CD4-positive, alpha-beta T cell (primary cell): ENCODE measurements at regions not wholly inside any gene's neighbourhood (a gene's known extent, or its start where the extent isn't known, plus 50 kb on each side); places are given as distances from the start of the nearest gene placed in this dataset.

Experiments used
- ATAC-seq: fragments of 200-7000 bp; cut with Tn5 transposase; one replicate; pipeline ENCODE4 v1.10.0; 2022; ENCODE audit warnings: mild to moderate bottlenecking; ENCODE audit not compliant: poor library complexity
- CTCF ChIA-PET: fragments of 350-600 bp; sonication (Branson Sonifier 250); formaldehyde crosslinking; loops from one replicate; lab custom pipeline; 2021; ENCODE audit warnings: antibody characterized with exemption, inconsistent platforms; lab: Charles Lee
- POLR2A ChIA-PET: fragments of 350-600 bp; sonication (Branson Sonifier 250); formaldehyde crosslinking; loops from one replicate; lab custom pipeline; 2021; ENCODE audit warnings: antibody characterized with exemption, inconsistent platforms; lab: Charles Lee
- DNase-seq, 14 experiments: peaks; one replicate each; pipeline ENCODE4 v3.0.0-alpha.2; 2013 to 2020; ENCODE audit warnings: mixed read lengths in 2 of 14
- H3K27ac ChIP-seq, 2 donors: one replicate each; pipeline versions ENCODE4 v1.5.1 to v1.7.0; 2013; ENCODE audit warnings: low read length in 2 of 2, low read depth in 1 of 2, mild to moderate bottlenecking in 1 of 2
- H3K27me3 ChIP-seq, 2 experiments: 1 replicate in 1 of 2; 2 replicates in 1 of 2; pipeline versions ENCODE4 v1.6.1 to v1.7.0; 2013; ENCODE audit warnings: low read length in 2 of 2, control low read depth in 1 of 2, mild to moderate bottlenecking in 1 of 2, moderate library complexity in 1 of 2; ENCODE audit not compliant: insufficient read depth in 2 of 2, control insufficient read depth in 1 of 2
- H3K36me3 ChIP-seq: one replicate; pipeline ENCODE4 v1.6.1; 2013; ENCODE audit warnings: low read length, control low read depth; ENCODE audit not compliant: insufficient read depth
- H3K4me1 ChIP-seq: one replicate; pipeline ENCODE4 v1.6.1; 2013; ENCODE audit warnings: low read length, control low read depth; ENCODE audit not compliant: insufficient read depth
- H3K4me3 ChIP-seq: one replicate; pipeline ENCODE4 v1.5.1; 2013; ENCODE audit warnings: mild to moderate bottlenecking, low read length, moderate library complexity
- H3K9me3 ChIP-seq, 2 experiments: 1 replicate in 1 of 2; 2 replicates in 1 of 2; pipeline versions ENCODE4 v1.6.1 to v1.7.0; 2013; ENCODE audit warnings: low read length in 2 of 2, mild to moderate bottlenecking in 2 of 2, control low read depth in 1 of 2, moderate library complexity in 1 of 2; ENCODE audit not compliant: control insufficient read depth in 1 of 2, insufficient read depth in 1 of 2
- H3K27ac Mint-ChIP-seq: one replicate; pipeline ENCODE4 v1.8.0; 2020; ENCODE audit warnings: mixed read lengths
- H3K27me3 Mint-ChIP-seq: one replicate; pipeline ENCODE4 v1.8.0; 2021; ENCODE audit warnings: mixed read lengths
- H3K36me3 Mint-ChIP-seq: one replicate; pipeline ENCODE4 v1.8.0; 2021; ENCODE audit warnings: low read depth, mixed read lengths
- H3K4me1 Mint-ChIP-seq: one replicate; pipeline ENCODE4 v1.8.0; 2021; ENCODE audit warnings: low read depth, mixed read lengths
- H3K4me3 Mint-ChIP-seq: one replicate; pipeline ENCODE4 v1.8.0; 2020; ENCODE audit warnings: mild to moderate bottlenecking, mixed read lengths
- H3K9me3 Mint-ChIP-seq: one replicate; pipeline ENCODE4 v1.8.0; 2020; ENCODE audit warnings: mixed read lengths
- CTCF ChIP-seq: fragments of 200-600 bp; IDR thresholded peaks from one replicate; pipeline ENCODE4 v1.8.0; 2022; ENCODE audit warnings: antibody characterized with exemption, mild to moderate bottlenecking
- intact Hi-C, 2 experiments: fragments of 100-400 bp; cut with DNase I in 1 of 2; cut with micrococcal nuclease in 1 of 2; formaldehyde crosslinking; loops; one replicate each; pipeline versions ENCODE4 v1.15.1 to v1.9.0; 2023 to 2025; cut with DNase I, micrococcal nuclease

GRCh38 chr4:19508442-19508841, 743.3 kb upstream of the SLIT2 start:
- intact Hi-C loops, result no loop called here
- ATAC-seq (no peak), DNase-seq (no peak)
- TF ChIP-seq CTCF, result no peak
- Histone ChIP-seq H3K4me1 (no peaks in the 10 kb centered on the region), H3K27me3 (no peaks in the 10 kb centered on the region), H3K27ac (no peak overlapping the region), H3K9me3 (no peaks in the 10 kb centered on the region), H3K4me3 (no peak overlapping the region), H3K36me3 (no peaks in the 10 kb centered on the region)
- Mint-ChIP-seq H3K36me3 (no peaks in the 10 kb centered on the region), H3K9me3 (peaks cover 9% of the 10 kb centered on the region), H3K27me3 (no peaks in the 10 kb centered on the region), H3K27ac (no peak overlapping the region), H3K4me1 (no peaks in the 10 kb centered on the region), H3K4me3 (no peak overlapping the region)
- ChIA-PET POLR2A (no interaction called here), CTCF (no interaction called here)

- POLR2A ChIA-PET, result no interaction called here
Observed at GRCh38 chr4:19497705-19498104, 754.0 kb upstream of the SLIT2 start.

GRCh38 chr4:19496756-19497155, 754.9 kb upstream of the SLIT2 start:
- TF ChIP-seq CTCF, result no peak
- CTCF ChIA-PET, result no interaction called here
- H3K4me1 ChIP-seq, result no peaks in the 10 kb centered on the region
- Mint-ChIP-seq H3K4me1 (no peaks in the 10 kb centered on the region), H3K27ac (no peak overlapping the region), H3K9me3 (peaks cover 5% of the 10 kb centered on the region), H3K4me3 (no peak overlapping the region), H3K36me3 (no peaks in the 10 kb centered on the region), H3K27me3 (no peaks in the 10 kb centered on the region)
- peaks cover 0 to 4% of the 10 kb centered on the region in 2 experiments for H3K9me3 ChIP-seq
- H3K27me3 ChIP-seq, result no peaks in the 10 kb centered on the region
- no peak for DNase-seq
- no peak for ATAC-seq
- no peak overlapping the region for H3K27ac ChIP-seq
- no peaks in the 10 kb centered on the region for H3K36me3 ChIP-seq
- intact Hi-C loops, result no loop called here
- POLR2A ChIA-PET, result no interaction called here
- no peak overlapping the region for H3K4me3 ChIP-seq

More at GRCh38 chr4:19497705-19498104, 754.0 kb upstream of the SLIT2 start:
- Histone ChIP-seq H3K9me3 (peaks cover 0 to 8% of the 10 kb centered on the region in 2 experiments), H3K4me1 (no peaks in the 10 kb centered on the region), H3K4me3 (no peak overlapping the region), H3K27me3 (no peaks in the 10 kb centered on the region), H3K36me3 (no peaks in the 10 kb centered on the region), H3K27ac (no peak overlapping the region)
- DNase-seq (no peak), ATAC-seq (no peak)
- no peak for TF ChIP-seq CTCF
- Mint-ChIP-seq H3K27ac (no peak overlapping the region), H3K4me1 (no peaks in the 10 kb centered on the region), H3K36me3 (no peaks in the 10 kb centered on the region), H3K9me3 (peaks cover 7% of the 10 kb centered on the region), H3K4me3 (no peak overlapping the region), H3K27me3 (no peaks in the 10 kb centered on the region)
- intact Hi-C loops, result no loop called here
- CTCF ChIA-PET, result no interaction called here
